A673 (cell line): ENCODE measurements at regions not wholly inside any gene's neighbourhood (a gene's known extent, or its start where the extent isn't known, plus 50 kb on each side); places are given as distances from the start of the nearest gene placed in this dataset.

ENCODE experiments used
- CTCF ChIP-seq: fragments of 300-800, 200-600 bp; sonication (generic); conservative IDR thresholded peaks from 2 replicates; pipeline ENCODE4 v1.5.1; 2017; ENCODE audit warnings: low read depth, mild to moderate bottlenecking, antibody characterized with exemption, low read length, moderate library complexity, mixed read lengths
- EZH2 ChIP-seq: fragments of 200-600 bp; sonication (generic); IDR thresholded peaks from 2 replicates; pipeline ENCODE4 v1.6.1; 2017; ENCODE audit warnings: borderline replicate concordance, low read depth, mild to moderate bottlenecking, mixed read lengths, antibody characterized with exemption, low read length; ENCODE audit not compliant: poor library complexity, severe bottlenecking

- TF ChIP-seq CTCF (no peak), EZH2 (no peak)
These were observed 297.7 kb upstream of the SASH1 start for GRCh38 chr6:148044921-148045320.
